Inflammatory macrophage (primary cell): ENCODE measurements at regions not wholly inside any gene's neighbourhood (a gene's known extent, or its start where the extent isn't known, plus 50 kb on each side); places are given as distances from the start of the nearest gene placed in this dataset.
"Not testable (repeated sequence)": the region's sequence is repeated elsewhere in the genome, so short reads cannot be mapped to it uniquely, and the experiment has no call there.

Source experiments
- DNase-seq, 2 donors: peaks; one replicate each; pipeline ENCODE4 v3.0.0-alpha.2; 2020 to 2022

DNA sequence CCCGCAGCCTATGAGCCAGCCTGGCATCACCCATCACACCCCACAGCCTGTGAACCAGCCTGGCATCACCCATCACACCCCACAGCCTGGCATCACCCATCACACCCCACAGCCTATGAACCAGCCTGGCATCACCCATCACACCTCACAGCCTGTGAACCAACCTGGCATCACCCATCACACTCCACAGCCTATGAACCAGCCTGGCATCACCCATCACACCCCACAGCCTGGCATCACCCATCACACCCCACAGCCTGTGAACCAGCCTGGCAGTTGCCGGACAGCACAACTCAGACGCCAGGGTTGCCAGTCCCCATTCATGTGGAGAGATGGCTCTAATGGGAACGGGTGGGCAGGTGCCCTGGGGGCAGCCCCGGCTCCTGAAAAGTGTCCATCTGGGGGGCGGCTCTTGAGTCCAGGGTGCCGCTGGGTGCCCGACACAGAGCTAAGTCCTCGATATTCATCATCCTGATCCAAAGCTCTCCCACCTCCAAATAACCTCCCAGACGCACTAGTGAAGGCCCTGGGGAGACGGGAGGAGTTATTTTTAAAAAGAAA, 116.9 kb upstream of the AFDN start:
- not testable (repeated sequence) for DNase-seq

DNA sequence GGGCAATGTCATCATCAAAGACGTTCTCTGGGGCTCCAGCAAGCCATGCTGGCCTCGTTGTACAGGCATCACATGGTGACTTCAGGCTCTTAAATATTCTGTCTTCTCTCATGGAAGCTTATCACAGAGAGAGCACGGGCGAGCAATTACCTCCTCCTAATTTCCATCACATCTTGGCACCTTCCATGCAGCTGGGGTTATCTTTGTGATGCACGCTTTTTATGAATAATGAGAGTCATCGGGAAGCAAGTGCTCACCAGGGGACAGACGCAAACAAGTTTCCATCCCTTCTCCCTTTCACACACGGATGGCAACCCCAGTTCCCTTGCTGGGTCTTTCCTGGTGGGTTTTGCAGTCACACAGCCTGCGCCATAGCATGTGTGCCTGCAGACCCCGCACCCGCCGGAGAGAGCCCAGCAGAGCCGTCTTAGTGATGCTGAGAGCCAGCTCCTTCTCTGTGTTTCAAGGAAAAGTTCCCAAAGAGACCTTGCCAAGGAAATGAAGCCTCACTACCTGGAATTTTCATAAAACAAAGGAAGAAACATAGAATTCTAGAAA, 116.3 kb upstream of the AFDN start:
- no peak for DNase-seq

DNA sequence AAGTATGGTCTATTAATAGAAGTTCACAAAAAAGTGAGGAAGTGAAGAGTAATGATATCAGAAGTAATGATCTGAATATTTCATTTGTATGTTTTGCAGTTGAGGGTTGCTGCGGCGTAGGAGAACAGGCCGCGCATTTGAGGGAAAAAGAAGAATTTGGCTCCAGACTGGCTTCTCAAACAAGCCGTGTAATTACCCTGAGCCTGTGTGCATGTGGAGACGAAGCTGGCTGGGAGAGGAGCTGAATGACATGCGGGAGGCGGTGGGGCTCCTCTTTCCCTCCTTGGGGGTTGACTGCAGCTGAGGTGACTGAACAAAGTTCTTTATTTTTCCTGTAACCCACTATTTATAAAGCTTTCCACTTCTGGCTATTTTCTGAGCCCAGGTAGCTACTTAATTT, 115.5 kb upstream of the AFDN start:
- no peak for DNase-seq

- DNase-seq: peak; percentile 33 to 45
Measured at GRCh38 chr6:167711768-167712730, 114.7 kb upstream of the AFDN start.

DNA sequence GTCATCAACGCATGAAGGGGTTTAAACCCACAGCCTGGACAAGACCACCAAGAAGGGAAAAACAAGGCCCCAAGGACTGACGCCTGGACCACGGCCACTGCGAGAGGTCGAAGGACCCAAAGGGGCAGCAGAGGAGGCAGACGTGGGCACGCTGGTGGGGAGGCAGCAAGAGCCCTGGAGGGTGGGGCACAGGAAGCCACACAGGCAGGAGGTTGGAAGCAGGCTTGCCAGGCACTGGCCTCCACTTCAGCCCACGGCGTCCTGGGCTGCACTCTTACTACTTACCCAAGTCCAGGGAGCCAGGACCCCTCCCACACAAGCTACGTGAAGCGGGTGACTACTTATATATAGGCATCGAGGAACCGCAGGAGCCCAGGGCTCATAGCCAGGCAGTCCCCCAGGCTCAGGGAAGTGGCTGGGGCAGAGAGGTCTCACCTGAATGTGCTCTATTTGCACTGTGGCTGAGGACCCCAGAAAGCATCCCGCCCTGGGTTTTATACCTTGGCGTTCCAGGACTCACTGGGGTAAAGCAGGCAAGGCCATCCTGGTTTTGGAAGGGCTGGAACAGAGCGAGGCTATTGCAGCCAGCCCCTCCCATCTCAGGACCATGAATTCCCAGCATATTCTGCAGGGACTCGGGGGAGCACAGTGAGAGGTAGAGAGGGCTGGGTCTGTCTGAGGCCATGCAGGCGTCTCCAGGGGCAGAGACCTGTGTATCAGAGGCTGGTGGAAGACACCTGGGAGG, 113.8 kb upstream of the AFDN start:
- no peak for DNase-seq

DNA sequence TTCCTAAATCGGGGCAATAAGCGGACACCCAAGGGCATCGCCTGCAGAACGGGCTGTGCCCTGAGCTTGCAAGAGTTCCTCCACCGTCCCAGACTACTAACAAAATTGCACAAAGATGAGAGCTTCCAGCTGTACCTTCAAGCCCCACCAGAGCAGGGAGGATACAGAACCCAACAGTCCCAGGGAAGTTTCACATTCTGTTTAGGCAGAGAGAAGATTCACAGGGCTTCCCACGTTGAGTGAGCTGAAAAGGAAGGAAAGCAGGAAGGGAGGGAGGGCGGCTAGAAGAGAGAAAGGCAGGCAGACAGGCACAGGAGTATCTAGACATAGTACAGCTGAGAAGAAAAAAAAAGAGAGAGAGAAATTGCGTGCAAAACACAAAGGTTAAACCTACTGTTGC, 112.6 kb upstream of the AFDN start:
- DNase-seq: no peak

DNA sequence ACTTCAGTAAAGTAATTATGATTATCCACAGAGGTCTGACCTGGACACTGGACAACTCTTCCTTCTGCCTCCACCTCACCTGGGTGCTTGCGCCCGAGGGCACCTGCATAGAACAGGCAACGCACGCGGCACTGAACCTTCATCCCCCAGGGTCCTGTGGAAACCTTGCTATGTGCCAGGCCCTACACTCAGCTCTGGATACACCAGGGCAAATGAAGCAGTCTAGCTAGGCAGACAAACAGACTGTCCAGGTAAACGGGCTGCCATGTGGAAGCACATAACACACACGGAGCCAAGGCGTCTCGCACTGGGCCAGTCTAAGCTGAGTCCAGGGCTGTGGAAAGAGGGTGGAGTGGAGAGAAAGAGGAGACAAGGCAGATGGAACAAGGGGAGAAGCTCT, 109.3 kb upstream of the AFDN start:
- DNase-seq: no peak

DNA sequence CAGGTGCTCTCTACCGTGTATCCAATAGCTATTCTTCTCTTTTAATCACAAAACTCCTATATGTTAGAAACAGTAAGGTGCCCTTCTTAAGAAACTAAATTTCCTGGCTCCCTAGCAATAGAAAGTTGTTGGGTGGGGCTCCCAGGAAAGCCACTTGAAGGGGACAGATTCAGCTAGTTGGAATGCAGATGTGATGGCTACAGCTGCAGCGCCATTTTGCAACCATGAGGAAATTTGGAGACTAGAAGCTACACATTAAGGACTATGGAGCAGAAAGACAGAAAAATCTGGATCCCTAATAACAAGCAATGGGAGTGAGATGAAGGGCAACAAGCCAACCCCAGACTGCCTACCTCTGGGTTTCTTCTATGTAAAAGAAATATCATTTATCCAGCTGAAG, 108.8 kb upstream of the AFDN start:
- no peak for DNase-seq

DNA sequence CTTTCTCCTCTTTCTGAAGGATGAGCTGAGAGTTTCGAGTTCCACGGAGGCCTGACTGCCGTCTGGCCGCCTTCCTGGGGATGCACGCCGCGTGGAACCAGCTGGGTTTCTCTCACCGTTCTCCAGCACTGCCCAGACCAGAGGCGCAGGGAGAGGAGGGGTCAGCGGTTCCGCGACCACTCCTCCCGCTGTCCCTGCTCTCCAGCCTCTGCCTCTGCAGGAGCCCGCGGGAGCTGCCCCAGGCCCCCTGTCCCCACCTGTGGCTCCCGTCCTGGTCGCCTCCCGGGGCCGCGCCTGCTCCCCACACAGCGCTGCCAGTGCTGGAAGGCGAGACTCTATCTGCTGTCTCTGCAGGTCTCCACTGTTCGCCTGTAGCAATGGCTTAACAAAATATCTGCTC, 106.8 kb upstream of the AFDN start:
- DNase-seq: no peak

GRCh38 chr6:167720456-167721285, 106.0 kb upstream of the AFDN start:
- no peak for DNase-seq

- DNase-seq: no peak
Measured at GRCh38 chr6:167721291-167721690, 105.4 kb upstream of the AFDN start.

GRCh38 chr6:167722634-167723309, 103.9 kb upstream of the AFDN start:
- no peak for DNase-seq

DNA sequence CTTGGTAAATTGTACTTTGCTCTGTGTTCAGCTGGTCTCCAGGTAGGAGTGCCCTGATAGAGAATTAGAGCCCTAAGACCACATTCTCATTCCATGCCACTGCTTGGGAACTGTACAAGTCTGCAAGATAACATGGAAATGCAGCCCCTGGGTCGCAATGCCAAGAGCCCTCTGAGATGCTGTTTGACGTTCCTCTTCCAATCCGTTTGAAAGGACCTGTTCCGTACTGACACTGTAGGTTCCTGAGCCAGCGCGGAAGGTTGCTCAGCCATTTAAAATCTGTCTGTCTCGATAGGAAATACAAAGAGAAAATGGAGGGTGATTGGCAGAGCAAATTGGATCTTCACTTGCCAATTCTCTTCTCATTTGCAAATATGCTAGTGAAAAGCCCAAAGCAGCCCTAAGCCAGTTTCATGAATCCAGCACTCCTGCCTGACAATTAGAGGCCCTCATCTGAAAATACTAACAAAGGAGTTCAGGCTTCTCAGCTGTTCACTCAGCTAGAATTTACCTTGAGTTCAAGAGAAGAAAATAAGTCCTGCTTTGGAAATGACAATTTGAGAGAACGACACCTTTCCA, 100.6 kb upstream of the AFDN start:
- no peak for DNase-seq

DNA sequence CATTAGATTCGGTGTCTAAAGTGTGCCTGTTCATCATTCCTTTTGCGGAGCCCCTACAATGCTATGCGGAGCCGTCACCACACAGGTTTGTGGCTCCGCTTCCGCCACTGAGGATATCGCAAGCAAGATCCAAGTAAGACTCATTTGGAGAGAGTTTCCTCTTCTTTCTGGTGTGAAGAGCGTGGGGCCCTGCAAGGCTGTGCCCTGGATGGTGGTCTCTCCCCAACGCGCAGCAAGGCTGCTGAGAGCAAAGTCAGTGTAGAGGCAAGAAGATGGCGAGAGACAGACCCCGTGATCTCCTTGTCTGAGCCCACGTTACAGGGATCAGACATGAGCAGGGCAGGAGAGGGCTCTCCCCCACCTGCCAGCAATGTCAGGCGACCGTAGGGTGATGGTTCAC, 96.3 kb upstream of the AFDN start:
- DNase-seq: no peak

- DNase-seq: no peak
Measured at GRCh38 chr6:167731216-167731615, 95.5 kb upstream of the AFDN start.

- DNase-seq: no peak
Measured at GRCh38 chr6:167731731-167732422, 94.8 kb upstream of the AFDN start.

DNA sequence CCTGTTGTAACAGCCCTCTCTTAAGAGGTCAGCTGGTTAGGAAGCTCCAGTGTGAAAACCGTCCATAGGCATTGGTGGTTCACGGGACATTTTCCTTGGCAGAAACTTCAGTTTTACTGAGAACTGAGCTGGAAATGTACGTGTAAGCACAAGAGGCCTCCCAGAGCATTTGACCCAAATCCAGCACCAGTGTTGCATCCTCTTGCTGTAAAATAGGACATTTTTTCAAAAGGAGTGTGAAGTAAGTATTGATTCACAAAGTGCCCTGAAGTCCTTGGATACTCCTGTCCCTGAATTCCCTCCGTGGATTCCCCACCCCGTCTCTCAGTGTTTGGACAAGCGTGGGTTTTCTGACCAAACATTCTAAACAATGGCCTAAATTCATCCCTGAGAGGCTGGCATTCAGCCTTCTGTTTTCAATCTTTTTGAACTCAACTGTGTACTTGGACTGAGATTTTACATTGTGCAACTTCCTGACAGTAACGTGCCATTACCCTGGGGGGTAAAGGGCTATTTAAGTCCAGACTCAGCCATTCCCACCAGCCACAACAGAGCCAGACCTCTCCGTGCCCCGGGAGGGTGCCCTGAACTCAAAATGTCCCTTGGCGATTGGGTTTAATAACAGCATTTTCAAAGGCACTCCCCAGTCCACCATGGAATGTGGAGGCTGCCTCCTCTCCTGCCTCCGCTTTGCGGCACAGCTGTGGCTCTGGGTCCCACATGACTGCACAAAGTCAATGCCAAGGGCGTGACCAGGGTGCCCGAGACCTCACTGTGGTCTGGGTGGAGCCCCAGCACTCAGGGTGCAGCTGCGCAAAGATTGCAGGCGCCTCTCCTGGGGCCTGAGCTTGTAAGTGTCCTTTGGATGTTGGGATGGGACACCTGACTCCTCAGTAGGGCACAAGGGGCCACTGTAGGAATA, 92.7 kb upstream of the AFDN start:
- DNase-seq: no peak

- no peak for DNase-seq
Measured at GRCh38 chr6:167734662-167735083, 92.0 kb upstream of the AFDN start.
